ENCODE measurements at regions not wholly inside any gene's neighbourhood (a gene's known extent, or its start where the extent isn't known, plus 50 kb on each side); places are given as distances from the start of the nearest gene placed in this dataset.

DNA sequence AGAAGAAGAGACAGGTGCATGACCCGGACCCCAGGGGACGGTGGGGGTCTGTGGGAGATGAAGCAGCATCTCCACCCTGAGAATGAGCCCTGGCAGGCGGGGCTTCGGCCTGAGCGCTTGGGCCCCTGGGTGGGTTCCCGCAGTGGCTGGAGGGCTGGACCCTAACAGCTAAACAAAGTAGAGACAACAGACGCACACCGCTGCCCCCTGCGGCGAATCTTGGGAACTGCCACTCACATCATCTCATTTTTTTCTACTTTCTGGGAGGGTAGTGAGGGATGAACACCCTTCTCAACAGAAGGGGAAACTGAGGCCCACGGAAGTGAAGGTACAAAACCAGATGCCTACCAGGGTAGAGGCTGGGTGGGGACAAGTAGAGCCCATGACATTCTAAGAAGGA is 104.7 kb downstream of the RFLNA start:
- no peak overlapping the region for H3K4me3 ChIP-seq (ENCODE audit: low read length)
- no peaks in the 10 kb centered on the region for H3K27me3 ChIP-seq (ENCODE audit: low read depth, low read length)
- TF ChIP-seq, protein P1, sequence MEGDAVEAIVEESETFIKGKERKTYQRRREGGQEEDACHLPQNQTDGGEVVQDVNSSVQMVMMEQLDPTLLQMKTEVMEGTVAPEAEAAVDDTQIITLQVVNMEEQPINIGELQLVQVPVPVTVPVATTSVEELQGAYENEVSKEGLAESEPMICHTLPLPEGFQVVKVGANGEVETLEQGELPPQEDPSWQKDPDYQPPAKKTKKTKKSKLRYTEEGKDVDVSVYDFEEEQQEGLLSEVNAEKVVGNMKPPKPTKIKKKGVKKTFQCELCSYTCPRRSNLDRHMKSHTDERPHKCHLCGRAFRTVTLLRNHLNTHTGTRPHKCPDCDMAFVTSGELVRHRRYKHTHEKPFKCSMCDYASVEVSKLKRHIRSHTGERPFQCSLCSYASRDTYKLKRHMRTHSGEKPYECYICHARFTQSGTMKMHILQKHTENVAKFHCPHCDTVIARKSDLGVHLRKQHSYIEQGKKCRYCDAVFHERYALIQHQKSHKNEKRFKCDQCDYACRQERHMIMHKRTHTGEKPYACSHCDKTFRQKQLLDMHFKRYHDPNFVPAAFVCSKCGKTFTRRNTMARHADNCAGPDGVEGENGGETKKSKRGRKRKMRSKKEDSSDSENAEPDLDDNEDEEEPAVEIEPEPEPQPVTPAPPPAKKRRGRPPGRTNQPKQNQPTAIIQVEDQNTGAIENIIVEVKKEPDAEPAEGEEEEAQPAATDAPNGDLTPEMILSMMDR (IDR thresholded peaks at IDR 0.05; ENCODE audit: low read depth, low read length): peak; percentile 55
- TF ChIP-seq EZH2phosphoT487 (IDR thresholded peaks at IDR 0.05; ENCODE audit: low read depth): no peak
- H4K20me1 ChIP-seq (ENCODE audit: insufficient read depth, low read length): peaks cover 64% of the 10 kb centered on the region
- H3K79me2 ChIP-seq (ENCODE audit: low read length): no peaks in the 10 kb centered on the region
- H3K9me3 ChIP-seq (ENCODE audit: insufficient read depth, low read length): no peaks in the 10 kb centered on the region
- H2AFZ ChIP-seq (ENCODE audit: low read depth, low read length): no peak overlapping the region
- H3K36me3 ChIP-seq (replicated peaks; ENCODE audit: low read depth, low read length): peaks cover 37% of the 10 kb centered on the region
- H3K27ac ChIP-seq (ENCODE audit: low read length): no peak overlapping the region
- H3K4me2 ChIP-seq (ENCODE audit: low read length): no peak overlapping the region
- no peak overlapping the region for H3K9ac ChIP-seq (ENCODE audit: low read length)
- no peaks in the 10 kb centered on the region for H3K4me1 ChIP-seq (ENCODE audit: low read length)

DNA sequence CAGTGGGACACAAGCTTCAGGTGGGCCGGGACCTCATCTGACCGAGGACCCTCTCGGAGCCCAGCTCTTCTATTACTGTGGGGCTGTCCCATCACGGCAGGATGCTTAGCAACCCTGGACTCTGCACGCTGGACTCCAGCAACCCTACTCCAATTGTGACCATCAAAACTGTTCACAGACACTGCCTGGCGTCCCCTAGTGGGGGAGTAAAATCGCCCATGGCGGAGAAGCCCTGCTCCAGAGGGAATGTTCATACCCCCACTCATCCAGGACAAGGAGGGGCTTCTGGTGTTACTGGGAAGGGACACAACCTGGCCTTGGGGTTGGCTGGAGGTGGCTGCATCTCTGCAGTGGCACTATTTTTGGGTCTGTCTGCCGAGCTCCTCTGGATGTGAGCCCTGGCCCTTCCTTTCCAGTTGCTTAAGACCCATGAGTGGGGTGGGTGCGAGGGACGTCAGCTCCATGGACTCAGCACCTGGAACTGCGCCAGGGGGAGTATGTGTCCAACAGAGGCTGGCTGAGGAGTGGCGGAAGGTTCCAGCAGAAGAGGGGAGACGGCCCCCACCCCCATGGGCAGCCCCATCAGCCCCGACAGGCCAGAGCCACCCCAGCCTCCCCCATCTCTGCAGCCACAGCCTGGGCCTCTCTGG is 103.8 kb downstream of the RFLNA start:
- peaks cover 45% of the 10 kb centered on the region for H3K36me3 ChIP-seq (replicated peaks; ENCODE audit: low read depth, low read length)
- H3K4me2 ChIP-seq (ENCODE audit: low read length): no peak overlapping the region
- H3K27me3 ChIP-seq (ENCODE audit: low read depth, low read length): no peaks in the 10 kb centered on the region
- H3K79me2 ChIP-seq (ENCODE audit: low read length): no peaks in the 10 kb centered on the region
- TF ChIP-seq, protein P1 (IDR thresholded peaks at IDR 0.05; ENCODE audit: low read depth, low read length): no peak
- no peak for TF ChIP-seq EZH2phosphoT487 (IDR thresholded peaks at IDR 0.05; ENCODE audit: low read depth)
- H3K4me1 ChIP-seq (ENCODE audit: low read length): no peaks in the 10 kb centered on the region
- H3K9ac ChIP-seq (ENCODE audit: low read length): no peak overlapping the region
- H3K9me3 ChIP-seq (ENCODE audit: insufficient read depth, low read length): no peaks in the 10 kb centered on the region
- no peak overlapping the region for H2AFZ ChIP-seq (ENCODE audit: low read depth, low read length)
- no peak overlapping the region for H3K27ac ChIP-seq (ENCODE audit: low read length)
- no peak overlapping the region for H3K4me3 ChIP-seq (ENCODE audit: low read length)
- H4K20me1 ChIP-seq (ENCODE audit: insufficient read depth, low read length): peaks cover 65% of the 10 kb centered on the region

DNA sequence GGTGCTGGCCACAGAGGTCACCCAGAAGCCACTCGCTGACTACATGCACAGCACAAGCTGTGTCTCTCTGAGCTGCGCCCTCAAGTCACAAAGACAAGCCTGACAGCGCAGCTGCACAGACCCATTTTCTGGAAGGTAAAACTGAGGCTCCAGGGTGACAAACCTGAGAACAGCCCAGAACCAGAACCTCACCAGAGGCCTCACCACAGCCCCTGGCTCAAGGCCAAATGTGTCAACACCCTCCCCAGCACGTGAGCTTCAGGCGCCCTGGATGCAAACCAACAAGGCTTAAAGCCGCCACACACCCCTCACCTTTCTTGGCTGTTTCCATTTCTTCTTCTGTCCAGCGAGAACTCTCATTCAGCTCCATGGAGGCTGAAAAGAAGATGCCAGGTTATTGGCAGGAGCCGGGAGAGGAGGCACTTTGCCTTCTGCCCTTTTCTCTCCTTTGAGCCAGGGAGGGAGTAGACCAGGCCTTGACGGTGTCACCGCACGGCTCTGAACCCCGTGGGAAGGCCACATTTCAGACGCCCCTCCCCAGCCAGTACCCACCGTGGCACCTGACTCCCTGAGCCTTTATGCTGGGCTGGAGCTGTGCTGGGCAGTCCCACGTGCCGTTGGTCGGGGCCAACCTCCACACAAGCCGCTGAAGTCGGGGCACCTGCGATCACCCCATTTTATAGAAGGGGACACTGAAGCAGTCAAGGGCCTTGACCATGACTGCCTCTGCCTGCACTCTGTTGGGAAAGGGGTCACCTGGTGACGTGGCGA is 103.1 kb downstream of the RFLNA start:
- Histone ChIP-seq H3K27ac (ENCODE audit: low read length) (no peak overlapping the region), H3K36me3 (replicated peaks; ENCODE audit: low read depth, low read length) (peaks cover 49% of the 10 kb centered on the region), H3K4me1 (ENCODE audit: low read length) (no peaks in the 10 kb centered on the region), H3K27me3 (ENCODE audit: low read depth, low read length) (no peaks in the 10 kb centered on the region), H3K4me2 (ENCODE audit: low read length) (no peak overlapping the region), H2AFZ (ENCODE audit: low read depth, low read length) (no peak overlapping the region), H4K20me1 (ENCODE audit: insufficient read depth, low read length) (peaks cover 66% of the 10 kb centered on the region), H3K9me3 (ENCODE audit: insufficient read depth, low read length) (no peaks in the 10 kb centered on the region), H3K9ac (ENCODE audit: low read length) (no peak overlapping the region), H3K4me3 (ENCODE audit: low read length) (no peak overlapping the region), H3K79me2 (ENCODE audit: low read length) (no peaks in the 10 kb centered on the region)
- no peak for TF ChIP-seq EZH2phosphoT487 (IDR thresholded peaks at IDR 0.05; ENCODE audit: low read depth)
- TF ChIP-seq, protein P1 (IDR thresholded peaks at IDR 0.05; ENCODE audit: low read depth, low read length): no peak

DNA sequence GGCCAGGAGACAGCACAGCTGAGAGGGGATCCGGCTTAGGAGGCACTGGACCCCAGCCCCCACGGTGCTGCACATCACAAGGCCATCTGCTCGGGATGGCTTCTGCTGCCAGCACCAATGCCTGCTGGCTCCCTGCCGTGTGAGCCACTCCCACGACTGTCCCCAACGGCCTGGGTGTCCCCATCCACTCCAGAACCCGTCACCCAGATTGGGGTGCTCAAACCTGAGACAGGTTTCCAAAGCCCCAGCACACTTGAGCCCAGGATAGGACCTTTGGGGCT is 102.4 kb downstream of the RFLNA start:
- peaks cover 67% of the 10 kb centered on the region for H4K20me1 ChIP-seq (ENCODE audit: insufficient read depth, low read length)
- peaks cover 49% of the 10 kb centered on the region for H3K36me3 ChIP-seq (replicated peaks; ENCODE audit: low read depth, low read length)
- H3K4me3 ChIP-seq (ENCODE audit: low read length): no peak overlapping the region
- H3K4me1 ChIP-seq (ENCODE audit: low read length): peaks cover 4% of the 10 kb centered on the region
- no peaks in the 10 kb centered on the region for H3K27me3 ChIP-seq (ENCODE audit: low read depth, low read length)
- H3K79me2 ChIP-seq (ENCODE audit: low read length): no peaks in the 10 kb centered on the region
- H3K9me3 ChIP-seq (ENCODE audit: insufficient read depth, low read length): no peaks in the 10 kb centered on the region
- no peak overlapping the region for H3K4me2 ChIP-seq (ENCODE audit: low read length)
- H3K27ac ChIP-seq (ENCODE audit: low read length): no peak overlapping the region
- no peak overlapping the region for H3K9ac ChIP-seq (ENCODE audit: low read length)
- no peak overlapping the region for H2AFZ ChIP-seq (ENCODE audit: low read depth, low read length)
- no peak for TF ChIP-seq EZH2phosphoT487 (IDR thresholded peaks at IDR 0.05; ENCODE audit: low read depth)
- TF ChIP-seq, protein P1 (IDR thresholded peaks at IDR 0.05; ENCODE audit: low read depth, low read length): no peak

Data from OCI-LY3 (cell line).